Astrocyte of the cerebellum (primary cell): ENCODE measurements at regions not wholly inside any gene's neighbourhood (a gene's known extent, or its start where the extent isn't known, plus 50 kb on each side); places are given as distances from the start of the nearest gene placed in this dataset.

Source experiments
- DNase-seq: peaks from one replicate; pipeline ENCODE4 v3.0.0-alpha.2; 2011; ENCODE audit warnings: low read depth
- H3K4me3 ChIP-seq: 2 replicates; pipeline ENCODE4 v1.5.1; 2011; ENCODE audit warnings: mild to moderate bottlenecking, low read depth, low read length, moderate library complexity
- CTCF ChIP-seq: IDR thresholded peaks from 2 replicates; pipeline ENCODE4 v1.5.1; 2012; ENCODE audit warnings: low read length, low read depth, moderate library complexity, mild to moderate bottlenecking; ENCODE audit errors: missing control alignments
- in situ Hi-C: cut with HindIII; loops from 2 replicates; pipeline ENCODE4 v1.10.0; 2017; ENCODE audit warnings: low sequenced_read_pairs

DNA sequence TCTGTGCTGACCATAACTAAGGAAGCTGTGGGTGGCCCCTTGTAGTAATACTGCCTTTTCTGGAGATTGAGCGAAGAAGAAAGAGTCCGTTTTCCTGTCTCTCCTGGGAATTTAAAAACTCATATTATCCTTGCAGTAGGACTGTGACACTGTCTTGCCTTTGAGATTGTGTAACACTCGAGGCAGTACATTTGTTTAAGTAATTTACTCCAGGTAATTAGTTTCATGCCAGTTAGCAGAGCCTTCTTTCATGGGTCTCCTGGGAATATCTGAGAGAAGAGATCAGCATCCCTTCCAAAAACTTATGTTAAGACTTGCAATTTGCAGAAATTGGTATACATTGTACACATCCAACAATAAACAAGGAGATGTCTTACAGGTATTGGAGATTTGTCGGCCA, 405.6 kb downstream of the DMRT2 start:
- no peak for DNase-seq
- H3K4me3 ChIP-seq = no peak overlapping the region
- in situ Hi-C loops = no loop called here
- no peak for TF ChIP-seq CTCF

DNA sequence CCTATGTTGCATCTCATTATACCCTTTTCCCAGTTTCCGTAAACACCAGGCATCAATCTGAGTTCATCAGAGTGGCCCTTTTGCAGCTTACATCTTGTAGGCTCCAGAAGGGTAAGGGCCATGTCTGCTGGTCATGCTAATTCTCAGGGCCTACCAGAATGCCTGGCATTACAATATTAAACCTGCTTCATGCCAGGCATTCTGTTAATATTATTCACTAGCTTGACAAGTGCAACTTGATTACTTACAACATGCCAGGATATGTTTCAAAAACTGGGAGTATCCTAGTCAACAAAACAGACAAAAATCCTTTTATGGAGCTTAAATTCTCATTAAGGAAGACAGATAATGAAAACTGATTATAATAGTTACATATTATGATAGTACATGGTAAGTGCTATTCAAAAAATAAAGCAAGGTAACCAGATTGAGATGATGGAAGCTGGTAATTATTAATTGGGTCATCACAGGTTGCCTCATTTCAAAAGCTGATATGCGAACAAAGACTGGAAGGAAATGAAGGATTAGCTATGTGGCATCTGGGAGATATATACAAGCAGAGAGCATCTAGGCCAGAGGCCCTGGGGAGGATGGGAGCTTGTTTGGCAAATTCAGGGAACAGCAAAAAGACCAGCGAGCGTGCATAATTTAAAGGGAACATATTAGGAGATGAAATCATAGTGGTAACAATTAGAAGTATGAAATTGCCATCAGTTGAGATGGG, 406.3 kb downstream of the DMRT2 start:
- H3K4me3 ChIP-seq = no peak overlapping the region
- in situ Hi-C loops = no loop called here
- TF ChIP-seq CTCF = no peak
- no peak for DNase-seq

DNA sequence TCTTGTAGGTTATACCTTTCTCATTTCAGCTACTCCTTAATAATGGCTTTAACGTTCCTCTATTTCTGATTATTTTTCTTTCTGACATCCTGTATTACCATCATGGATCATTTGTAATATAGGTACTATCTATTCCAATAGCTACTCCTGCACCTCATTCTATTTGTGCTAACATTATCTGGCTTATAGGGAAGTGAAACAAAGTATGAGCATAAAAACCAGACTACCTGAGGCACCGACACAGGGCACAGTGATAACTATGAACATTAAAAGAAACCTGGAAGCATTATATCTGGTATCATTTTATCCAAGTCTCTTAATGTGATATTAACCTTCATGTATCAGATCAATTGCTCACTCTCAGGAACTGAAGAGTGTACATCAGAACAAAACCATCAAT, 407.3 kb downstream of the DMRT2 start:
- in situ Hi-C loops = no loop called here
- no peak for DNase-seq
- H3K4me3 ChIP-seq = no peak overlapping the region
- TF ChIP-seq CTCF = no peak

DNA sequence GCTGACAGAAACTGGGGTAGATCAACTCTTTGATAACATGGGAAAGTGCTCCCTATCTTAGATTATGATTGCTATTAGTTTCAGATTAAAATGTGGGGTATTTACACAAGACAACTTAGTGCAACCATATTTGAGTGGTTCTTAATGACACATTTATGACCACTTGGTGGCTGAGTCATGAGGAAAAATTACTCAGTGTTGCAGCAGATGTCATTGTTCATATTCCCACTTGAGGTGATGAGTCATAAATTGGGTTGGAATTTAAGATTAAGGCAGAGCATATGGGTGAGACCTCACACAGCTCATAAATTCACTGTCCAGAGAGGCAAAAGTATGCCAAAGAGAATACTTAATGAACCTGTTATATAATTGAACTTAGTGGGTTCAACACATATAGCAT, 408.3 kb downstream of the DMRT2 start:
- in situ Hi-C loops = no loop called here
- no peak overlapping the region for H3K4me3 ChIP-seq
- DNase-seq = no peak
- no peak for TF ChIP-seq CTCF

- DNase-seq = no peak
- peak; percentile 17 for TF ChIP-seq CTCF
- H3K4me3 ChIP-seq = no peak overlapping the region
- in situ Hi-C loops = no loop called here
Measured at GRCh38 chr9:1460143-1460769, 410.1 kb downstream of the DMRT2 start.

DNA sequence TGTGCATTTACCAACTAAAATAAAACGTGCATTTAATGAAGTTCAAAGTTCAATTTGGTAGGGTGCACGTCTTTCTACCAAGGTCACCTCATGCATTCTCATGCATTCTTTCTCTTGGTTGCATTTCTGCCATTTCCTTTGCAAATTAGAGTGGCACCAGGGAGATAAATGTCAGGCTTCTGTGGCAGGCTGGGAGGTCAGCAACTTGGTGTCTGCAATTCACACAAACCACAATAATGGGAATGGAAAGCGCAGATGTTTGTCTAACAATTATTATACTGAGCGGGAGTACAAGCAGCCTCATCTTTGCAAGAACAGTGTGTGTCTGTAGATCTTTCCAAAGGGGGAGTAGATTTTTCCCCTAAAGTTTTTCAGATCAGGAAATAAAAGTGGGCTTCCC, 411.7 kb downstream of the DMRT2 start:
- no peak for TF ChIP-seq CTCF
- in situ Hi-C loops = no loop called here
- H3K4me3 ChIP-seq = no peak overlapping the region
- DNase-seq = no peak
